ENCODE measurements at regions not wholly inside any gene's neighbourhood (a gene's known extent, or its start where the extent isn't known, plus 50 kb on each side); places are given as distances from the start of the nearest gene placed in this dataset.

DNA sequence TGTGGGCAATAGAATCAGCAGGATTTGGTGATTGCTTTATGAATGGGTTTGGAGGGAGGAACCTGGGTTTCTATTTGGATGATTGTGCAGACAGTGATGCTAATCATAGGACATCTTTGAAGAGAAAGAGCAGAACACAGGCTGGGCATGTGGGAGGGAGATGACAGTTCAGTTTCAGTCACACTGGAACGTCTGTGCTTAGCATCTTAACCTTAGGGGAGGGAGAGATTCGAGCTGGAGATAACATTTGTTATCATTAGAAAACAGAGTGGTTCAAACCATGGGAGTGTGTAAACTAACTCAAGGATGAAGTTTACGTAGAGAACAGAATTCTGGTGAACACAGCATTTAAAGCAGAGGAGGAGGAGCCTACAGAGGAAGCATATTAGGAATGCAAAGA, 138.6 kb upstream of the PPP2R2B start:
- TF ChIP-seq, protein P1, sequence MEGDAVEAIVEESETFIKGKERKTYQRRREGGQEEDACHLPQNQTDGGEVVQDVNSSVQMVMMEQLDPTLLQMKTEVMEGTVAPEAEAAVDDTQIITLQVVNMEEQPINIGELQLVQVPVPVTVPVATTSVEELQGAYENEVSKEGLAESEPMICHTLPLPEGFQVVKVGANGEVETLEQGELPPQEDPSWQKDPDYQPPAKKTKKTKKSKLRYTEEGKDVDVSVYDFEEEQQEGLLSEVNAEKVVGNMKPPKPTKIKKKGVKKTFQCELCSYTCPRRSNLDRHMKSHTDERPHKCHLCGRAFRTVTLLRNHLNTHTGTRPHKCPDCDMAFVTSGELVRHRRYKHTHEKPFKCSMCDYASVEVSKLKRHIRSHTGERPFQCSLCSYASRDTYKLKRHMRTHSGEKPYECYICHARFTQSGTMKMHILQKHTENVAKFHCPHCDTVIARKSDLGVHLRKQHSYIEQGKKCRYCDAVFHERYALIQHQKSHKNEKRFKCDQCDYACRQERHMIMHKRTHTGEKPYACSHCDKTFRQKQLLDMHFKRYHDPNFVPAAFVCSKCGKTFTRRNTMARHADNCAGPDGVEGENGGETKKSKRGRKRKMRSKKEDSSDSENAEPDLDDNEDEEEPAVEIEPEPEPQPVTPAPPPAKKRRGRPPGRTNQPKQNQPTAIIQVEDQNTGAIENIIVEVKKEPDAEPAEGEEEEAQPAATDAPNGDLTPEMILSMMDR (IDR thresholded peaks at IDR 0.05): no peak
- TF ChIP-seq EZH2 (IDR thresholded peaks at IDR 0.05): no peak
